ENCODE measurements at regions not wholly inside any gene's neighbourhood (a gene's known extent, or its start where the extent isn't known, plus 50 kb on each side); places are given as distances from the start of the nearest gene placed in this dataset.
"Not testable (repeated sequence)": the region's sequence is repeated elsewhere in the genome, so short reads cannot be mapped to it uniquely, and the experiment has no call there.

GRCh38 chr6:81600488-81600887 is 152.0 kb downstream of the TENT5A start:
- not testable (repeated sequence) for TF ChIP-seq POLR2A (IDR thresholded peaks at IDR 0.05; ENCODE audit: low read length); GATA1 (IDR thresholded peaks at IDR 0.05; ENCODE audit: low read depth, low read length)

Data from erythroblast (primary cell).